Brain microvascular endothelial cell (primary cell): ENCODE measurements at regions not wholly inside any gene's neighbourhood (a gene's known extent, or its start where the extent isn't known, plus 50 kb on each side); places are given as distances from the start of the nearest gene placed in this dataset.

Source experiments
- DNase-seq: peaks from one replicate; pipeline ENCODE4 v3.0.0-alpha.2; 2020
- H3K27ac ChIP-seq: fragments of 250-450 bp; sonication (Bioruptor Pico); 2 replicates; pipeline ENCODE4 v1.5.1; 2020; ENCODE audit warnings: mild to moderate bottlenecking, moderate library complexity
- H3K27me3 ChIP-seq: fragments of 250-450 bp; sonication (Bioruptor Pico); replicated peaks from 2 replicates; pipeline ENCODE4 v1.5.1; 2020; ENCODE audit warnings: mild to moderate bottlenecking
- H3K36me3 ChIP-seq: fragments of 250-450 bp; sonication (Bioruptor Pico); replicated peaks from 2 replicates; pipeline ENCODE4 v1.5.1; 2020; ENCODE audit warnings: mild to moderate bottlenecking
- H3K4me3 ChIP-seq: 2 replicates; pipeline ENCODE4 v1.5.1; 2011; ENCODE audit warnings: low read depth, mild to moderate bottlenecking, control low read depth, low read length, moderate library complexity
- CTCF ChIP-seq: IDR thresholded peaks from 2 replicates; pipeline ENCODE4 v1.5.1; 2011; ENCODE audit warnings: low read depth, mild to moderate bottlenecking, moderate library complexity, low read length, control low read depth, inconsistent platforms; ENCODE audit errors: missing control alignments
- in situ Hi-C: cut with HindIII; loops from 2 replicates; pipeline ENCODE4 v1.10.0; 2017; ENCODE audit warnings: low sequenced_read_pairs, low pct_ligation_motif_present

GRCh38 chr2:8212239-8212638, 469.6 kb upstream of the ID2 start:
- DNase-seq, result no peak
- in situ Hi-C loops, result no loop called here
- no peak overlapping the region for H3K27ac ChIP-seq
- no peaks in the 10 kb centered on the region for H3K27me3 ChIP-seq
- H3K36me3 ChIP-seq, result no peaks in the 10 kb centered on the region
- H3K4me3 ChIP-seq, result no peak overlapping the region
- TF ChIP-seq CTCF, result no peak

- no peaks in the 10 kb centered on the region for H3K27me3 ChIP-seq
- no peak for TF ChIP-seq CTCF
- no peak overlapping the region for H3K4me3 ChIP-seq
- H3K36me3 ChIP-seq, result no peaks in the 10 kb centered on the region
- no peak for DNase-seq
- H3K27ac ChIP-seq, result no peak overlapping the region
- in situ Hi-C loops, result no loop called here
These were observed 467.7 kb upstream of the ID2 start for GRCh38 chr2:8214036-8214615.

GRCh38 chr2:8215159-8215863, 466.5 kb upstream of the ID2 start:
- H3K27me3 ChIP-seq, result no peaks in the 10 kb centered on the region
- in situ Hi-C loops, result no loop called here
- no peak overlapping the region for H3K4me3 ChIP-seq
- no peaks in the 10 kb centered on the region for H3K36me3 ChIP-seq
- DNase-seq, result no peak
- TF ChIP-seq CTCF, result no peak
- no peak overlapping the region for H3K27ac ChIP-seq

GRCh38 chr2:8215982-8216381, 465.9 kb upstream of the ID2 start:
- Histone ChIP-seq H3K27ac (no peak overlapping the region), H3K36me3 (no peaks in the 10 kb centered on the region), H3K4me3 (no peak overlapping the region), H3K27me3 (no peaks in the 10 kb centered on the region)
- TF ChIP-seq CTCF, result no peak
- no peak for DNase-seq
- in situ Hi-C loops, result no loop called here

- in situ Hi-C loops, result no loop called here
- TF ChIP-seq CTCF, result no peak
These were observed 465.5 kb upstream of the ID2 start for GRCh38 chr2:8216397-8216796.

More at GRCh38 chr2:8216397-8216796, 465.5 kb upstream of the ID2 start:
- Histone ChIP-seq H3K27ac (no peak overlapping the region), H3K4me3 (no peak overlapping the region), H3K27me3 (no peaks in the 10 kb centered on the region), H3K36me3 (no peaks in the 10 kb centered on the region)
- no peak for DNase-seq
